ENCODE measurements at regions not wholly inside any gene's neighbourhood (a gene's known extent, or its start where the extent isn't known, plus 50 kb on each side); places are given as distances from the start of the nearest gene placed in this dataset.

GRCh38 chr9:28056466-28056865 lies 483.2 kb upstream of the C9orf72 start (continued):
- TF ChIP-seq, protein P1, sequence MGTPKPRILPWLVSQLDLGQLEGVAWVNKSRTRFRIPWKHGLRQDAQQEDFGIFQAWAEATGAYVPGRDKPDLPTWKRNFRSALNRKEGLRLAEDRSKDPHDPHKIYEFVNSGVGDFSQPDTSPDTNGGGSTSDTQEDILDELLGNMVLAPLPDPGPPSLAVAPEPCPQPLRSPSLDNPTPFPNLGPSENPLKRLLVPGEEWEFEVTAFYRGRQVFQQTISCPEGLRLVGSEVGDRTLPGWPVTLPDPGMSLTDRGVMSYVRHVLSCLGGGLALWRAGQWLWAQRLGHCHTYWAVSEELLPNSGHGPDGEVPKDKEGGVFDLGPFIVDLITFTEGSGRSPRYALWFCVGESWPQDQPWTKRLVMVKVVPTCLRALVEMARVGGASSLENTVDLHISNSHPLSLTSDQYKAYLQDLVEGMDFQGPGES (IDR thresholded peaks at IDR 0.05): no peak

DNA sequence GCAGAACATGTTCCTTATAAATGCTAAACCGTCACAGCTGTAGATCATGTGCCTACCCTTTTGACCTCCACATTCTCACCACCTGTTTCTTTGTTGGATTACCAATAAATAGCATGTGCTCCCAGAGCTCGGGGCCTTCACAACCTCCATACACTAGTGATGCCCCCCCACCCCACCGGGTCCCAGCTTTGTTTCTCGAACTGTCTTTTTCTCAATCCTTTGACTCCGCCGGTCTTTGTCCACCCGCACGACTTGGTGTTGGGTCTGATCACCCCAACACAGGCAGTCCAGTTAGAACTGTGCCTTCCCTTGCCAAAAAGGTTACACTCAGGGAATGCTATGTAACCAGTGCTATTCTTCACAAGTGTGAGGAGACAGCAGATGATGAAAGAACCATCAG lies 485.9 kb upstream of the C9orf72 start:
- CTCF ChIA-PET: no interaction called here
- WGBS (ENCODE audit: insufficient coverage, insufficient replicate concordance, low lambda C conversion rate, missing lambda C conversion rate): 60% methylated on average over 8 of the region's 8 CpGs

More for the DNA sequence above, 485.9 kb upstream of the C9orf72 start:
- no peaks in the 10 kb centered on the region for H3K4me1 ChIP-seq (ENCODE audit: control insufficient read depth, insufficient read depth, low read length)
- DNase-seq (ENCODE audit: low read depth, low spot score) (no peak), FAIRE-seq (no peak), ATAC-seq (no peak)
- no peak overlapping the region for H3K9ac ChIP-seq (ENCODE audit: control insufficient read depth, insufficient read depth, low read length)
- no peaks in the 10 kb centered on the region for H3K27me3 ChIP-seq (replicated peaks in 1 of 2; ENCODE audit: control insufficient read depth in 2 of 2, insufficient read depth in 2 of 2, low read length in 1 of 2)
- POLR2A ChIA-PET: no interaction called here
- RAD21 ChIA-PET (ENCODE audit: unreplicated experiment): no interaction called here
- SMC1A ChIA-PET (ENCODE audit: uncharacterized antibody, unreplicated experiment): interaction anchor here (1.5 kb wide), 1 partner anchor 9 kb away, joined by 3 read pairs; no protein-coding TSS in a partner anchor
- no peak overlapping the region for H2AFZ ChIP-seq (ENCODE audit: control insufficient read depth, low read depth, low read length)
- no peak for TF ChIP-seq HCFC1 (IDR thresholded peaks at IDR 0.05; ENCODE audit: low read length)
- no peak for TF ChIP-seq MTA2 (IDR thresholded peaks at IDR 0.05; ENCODE audit: low read depth)
- no peak for TF ChIP-seq ZNF687 (IDR thresholded peaks at IDR 0.05)
- TF ChIP-seq IKZF2 (IDR thresholded peaks at IDR 0.05): no peak
- TF ChIP-seq PML (IDR thresholded peaks at IDR 0.05; ENCODE audit: low read length): no peak
- TF ChIP-seq BRCA1 (IDR thresholded peaks at IDR 0.05; ENCODE audit: low read depth, low read length): no peak
- no peak for TF ChIP-seq NFYA (IDR thresholded peaks at IDR 0.05; ENCODE audit: borderline replicate concordance, low read depth, low read length)
- TF ChIP-seq ZBTB33 (IDR thresholded peaks at IDR 0.05): no peak
- TF ChIP-seq SMC3 (IDR thresholded peaks at IDR 0.05; ENCODE audit: borderline replicate concordance, low read length): no peak
- TF ChIP-seq, protein P2, sequence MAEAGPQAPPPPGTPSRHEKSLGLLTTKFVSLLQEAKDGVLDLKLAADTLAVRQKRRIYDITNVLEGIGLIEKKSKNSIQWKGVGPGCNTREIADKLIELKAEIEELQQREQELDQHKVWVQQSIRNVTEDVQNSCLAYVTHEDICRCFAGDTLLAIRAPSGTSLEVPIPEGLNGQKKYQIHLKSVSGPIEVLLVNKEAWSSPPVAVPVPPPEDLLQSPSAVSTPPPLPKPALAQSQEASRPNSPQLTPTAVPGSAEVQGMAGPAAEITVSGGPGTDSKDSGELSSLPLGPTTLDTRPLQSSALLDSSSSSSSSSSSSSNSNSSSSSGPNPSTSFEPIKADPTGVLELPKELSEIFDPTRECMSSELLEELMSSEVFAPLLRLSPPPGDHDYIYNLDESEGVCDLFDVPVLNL (IDR thresholded peaks at IDR 0.05; ENCODE audit: low read depth, low read length): no peak
- TF ChIP-seq CBX3 (IDR thresholded peaks at IDR 0.05; ENCODE audit: borderline replicate concordance, low read depth): no peak
- TF ChIP-seq POU2F2 (IDR thresholded peaks at IDR 0.05; ENCODE audit: borderline replicate concordance, low read depth, low read length): no peak
- no peak for TF ChIP-seq BACH1 (IDR thresholded peaks at IDR 0.05; ENCODE audit: borderline replicate concordance)
- TF ChIP-seq ZZZ3 (IDR thresholded peaks at IDR 0.05; ENCODE audit: control insufficient read depth, insufficient read length, low read depth): no peak
- H3K36me3 ChIP-seq (ENCODE audit: control insufficient read depth in 2 of 2, insufficient read depth in 2 of 2, low read length in 1 of 2): no peaks in the 10 kb centered on the region
- BruUV-seq (replicated peaks): no TSS peak
- H3K9me3 ChIP-seq (replicated peaks; ENCODE audit: control insufficient read depth, insufficient read depth, low read length): no peaks in the 10 kb centered on the region
- H3K79me2 ChIP-seq (ENCODE audit: control insufficient read depth, insufficient read depth, low read length): no peaks in the 10 kb centered on the region
- intact Hi-C loops (cut with micrococcal nuclease; ENCODE audit: unreplicated experiment) (no loop called here), in situ Hi-C loops (cut with MboI) (no loop called here)
- H3K4me2 ChIP-seq (ENCODE audit: control insufficient read depth, insufficient read depth): no peak overlapping the region
- H3K27ac ChIP-seq (ENCODE audit: control insufficient read depth, insufficient read depth): no peak overlapping the region
- H3K4me3 ChIP-seq: no peak overlapping the region
- H4K20me1 ChIP-seq (ENCODE audit: control insufficient read depth, insufficient read depth): no peaks in the 10 kb centered on the region
